ENCODE measurements at regions not wholly inside any gene's neighbourhood (a gene's known extent, or its start where the extent isn't known, plus 50 kb on each side); places are given as distances from the start of the nearest gene placed in this dataset.

DNA sequence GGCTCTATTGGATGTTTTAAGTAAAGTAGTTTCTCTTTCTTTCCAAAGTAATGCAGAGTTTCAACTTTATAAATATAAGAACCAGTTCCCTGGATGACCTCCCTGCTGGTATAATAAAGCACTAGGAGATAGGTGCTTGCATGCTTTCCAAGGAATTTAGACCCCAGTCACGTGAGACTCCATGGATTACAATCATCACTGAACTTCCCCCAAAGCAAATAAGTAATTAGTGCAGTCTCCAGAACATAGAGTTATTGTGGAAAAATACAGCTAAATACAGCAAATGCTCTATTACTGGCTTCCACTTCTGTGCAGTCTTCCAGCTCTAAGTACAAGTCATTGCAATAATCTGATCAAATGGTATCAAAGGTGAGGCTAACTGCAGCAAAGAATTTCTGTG lies 220.2 kb upstream of the STEAP1 start:
- Mint-ChIP-seq H3K4me1 (no peaks in the 10 kb centered on the region), H3K36me3 (no peaks in the 10 kb centered on the region; the same call in 1 of the 2 replicates), H3K27ac (no peak overlapping the region), H3K27me3 (ENCODE audit: low read depth) (no peaks in the 10 kb centered on the region), H3K4me3 (no peak overlapping the region), H3K9me3 (peaks cover 6% of the 10 kb centered on the region)
- no peak for TF ChIP-seq JAZF1 (CRISPR knock-in tag; IDR thresholded peaks at IDR 0.05)
- TF ChIP-seq KAT7 (CRISPR knock-in tag; IDR thresholded peaks at IDR 0.05; ENCODE audit: borderline replicate concordance) = no peak
- no peak for ATAC-seq
- ChIA-PET CTCF (no interaction called here), POLR2A (no interaction called here)
- no peak for DNase-seq (ENCODE audit: low spot score)

- ATAC-seq (no peak), DNase-seq (ENCODE audit: low spot score) (no peak)
- CTCF ChIA-PET = no interaction called here
- H3K27me3 Mint-ChIP-seq (ENCODE audit: low read depth) = no peaks in the 10 kb centered on the region
- H3K36me3 Mint-ChIP-seq = no peaks in the 10 kb centered on the region
- no peak for TF ChIP-seq ATF6 (CRISPR knock-in tag; IDR thresholded peaks at IDR 0.05)
- TF ChIP-seq NR1H2 (CRISPR knock-in tag; IDR thresholded peaks at IDR 0.05) = no peak
- TF ChIP-seq, protein P1, sequence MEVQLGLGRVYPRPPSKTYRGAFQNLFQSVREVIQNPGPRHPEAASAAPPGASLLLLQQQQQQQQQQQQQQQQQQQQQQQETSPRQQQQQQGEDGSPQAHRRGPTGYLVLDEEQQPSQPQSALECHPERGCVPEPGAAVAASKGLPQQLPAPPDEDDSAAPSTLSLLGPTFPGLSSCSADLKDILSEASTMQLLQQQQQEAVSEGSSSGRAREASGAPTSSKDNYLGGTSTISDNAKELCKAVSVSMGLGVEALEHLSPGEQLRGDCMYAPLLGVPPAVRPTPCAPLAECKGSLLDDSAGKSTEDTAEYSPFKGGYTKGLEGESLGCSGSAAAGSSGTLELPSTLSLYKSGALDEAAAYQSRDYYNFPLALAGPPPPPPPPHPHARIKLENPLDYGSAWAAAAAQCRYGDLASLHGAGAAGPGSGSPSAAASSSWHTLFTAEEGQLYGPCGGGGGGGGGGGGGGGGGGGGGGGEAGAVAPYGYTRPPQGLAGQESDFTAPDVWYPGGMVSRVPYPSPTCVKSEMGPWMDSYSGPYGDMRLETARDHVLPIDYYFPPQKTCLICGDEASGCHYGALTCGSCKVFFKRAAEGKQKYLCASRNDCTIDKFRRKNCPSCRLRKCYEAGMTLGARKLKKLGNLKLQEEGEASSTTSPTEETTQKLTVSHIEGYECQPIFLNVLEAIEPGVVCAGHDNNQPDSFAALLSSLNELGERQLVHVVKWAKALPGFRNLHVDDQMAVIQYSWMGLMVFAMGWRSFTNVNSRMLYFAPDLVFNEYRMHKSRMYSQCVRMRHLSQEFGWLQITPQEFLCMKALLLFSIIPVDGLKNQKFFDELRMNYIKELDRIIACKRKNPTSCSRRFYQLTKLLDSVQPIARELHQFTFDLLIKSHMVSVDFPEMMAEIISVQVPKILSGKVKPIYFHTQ (CRISPR knock-in tag; IDR thresholded peaks at IDR 0.05) = no peak
- TF ChIP-seq ZNF416 (CRISPR knock-in tag; IDR thresholded peaks at IDR 0.05) = no peak
- TF ChIP-seq, protein P2, sequence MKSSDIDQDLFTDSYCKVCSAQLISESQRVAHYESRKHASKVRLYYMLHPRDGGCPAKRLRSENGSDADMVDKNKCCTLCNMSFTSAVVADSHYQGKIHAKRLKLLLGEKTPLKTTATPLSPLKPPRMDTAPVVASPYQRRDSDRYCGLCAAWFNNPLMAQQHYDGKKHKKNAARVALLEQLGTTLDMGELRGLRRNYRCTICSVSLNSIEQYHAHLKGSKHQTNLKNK (CRISPR knock-in tag; IDR thresholded peaks at IDR 0.05) = no peak
- TF ChIP-seq ZNF512 (CRISPR knock-in tag; IDR thresholded peaks at IDR 0.05; ENCODE audit: borderline replicate concordance) = no peak
- POLR2A ChIA-PET = no interaction called here
- H3K4me3 Mint-ChIP-seq = no peak overlapping the region
- H3K4me1 Mint-ChIP-seq = no peaks in the 10 kb centered on the region
- H3K27ac Mint-ChIP-seq = no peak overlapping the region
- peaks cover under 1% of the 10 kb centered on the region for H3K9me3 Mint-ChIP-seq
Observed at GRCh38 chr7:89943525-89944050, 210.7 kb upstream of the STEAP1 start.

DNA sequence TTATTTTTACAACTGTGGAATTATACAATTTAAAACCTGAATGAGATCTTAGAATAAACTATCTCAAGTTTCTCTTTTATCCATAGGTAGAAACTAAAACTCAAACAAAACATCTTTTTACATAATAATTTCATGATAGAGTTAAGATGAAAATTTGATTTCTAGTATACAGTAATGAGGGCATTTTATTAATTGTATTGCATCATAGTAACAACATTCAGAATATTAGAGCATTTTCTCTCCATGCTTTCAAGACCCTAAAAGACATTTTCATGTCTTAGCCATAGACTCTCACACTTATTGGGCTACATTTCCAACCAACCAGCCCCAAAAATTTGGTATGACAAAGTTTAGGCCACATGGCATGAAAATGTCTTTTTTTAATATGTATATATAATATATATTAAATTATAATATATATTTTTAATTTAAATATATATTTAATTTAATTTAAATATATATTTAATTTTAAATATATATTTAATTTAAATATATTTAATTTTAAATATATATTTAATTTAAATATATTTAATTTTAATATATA lies 195.7 kb upstream of the STEAP1 start:
- CTCF ChIA-PET = no interaction called here
- no peak overlapping the region for H3K4me3 Mint-ChIP-seq
- POLR2A ChIA-PET = no interaction called here
- peaks cover 49% of the 10 kb centered on the region for H3K9me3 Mint-ChIP-seq
- peaks cover 6% of the 10 kb centered on the region for H3K36me3 Mint-ChIP-seq
- ATAC-seq (no peak), DNase-seq (ENCODE audit: low spot score) (no peak)
- TF ChIP-seq GABPB1 (CRISPR knock-in tag; IDR thresholded peaks at IDR 0.05) = no peak
- TF ChIP-seq, protein P3, sequence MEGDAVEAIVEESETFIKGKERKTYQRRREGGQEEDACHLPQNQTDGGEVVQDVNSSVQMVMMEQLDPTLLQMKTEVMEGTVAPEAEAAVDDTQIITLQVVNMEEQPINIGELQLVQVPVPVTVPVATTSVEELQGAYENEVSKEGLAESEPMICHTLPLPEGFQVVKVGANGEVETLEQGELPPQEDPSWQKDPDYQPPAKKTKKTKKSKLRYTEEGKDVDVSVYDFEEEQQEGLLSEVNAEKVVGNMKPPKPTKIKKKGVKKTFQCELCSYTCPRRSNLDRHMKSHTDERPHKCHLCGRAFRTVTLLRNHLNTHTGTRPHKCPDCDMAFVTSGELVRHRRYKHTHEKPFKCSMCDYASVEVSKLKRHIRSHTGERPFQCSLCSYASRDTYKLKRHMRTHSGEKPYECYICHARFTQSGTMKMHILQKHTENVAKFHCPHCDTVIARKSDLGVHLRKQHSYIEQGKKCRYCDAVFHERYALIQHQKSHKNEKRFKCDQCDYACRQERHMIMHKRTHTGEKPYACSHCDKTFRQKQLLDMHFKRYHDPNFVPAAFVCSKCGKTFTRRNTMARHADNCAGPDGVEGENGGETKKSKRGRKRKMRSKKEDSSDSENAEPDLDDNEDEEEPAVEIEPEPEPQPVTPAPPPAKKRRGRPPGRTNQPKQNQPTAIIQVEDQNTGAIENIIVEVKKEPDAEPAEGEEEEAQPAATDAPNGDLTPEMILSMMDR (IDR thresholded peaks at IDR 0.05) = no peak
- TF ChIP-seq ZNF281 (CRISPR knock-in tag; IDR thresholded peaks at IDR 0.05) = no peak
- TF ChIP-seq HMGA2 (CRISPR knock-in tag; IDR thresholded peaks at IDR 0.05) = peak; percentile 94
- H3K27me3 Mint-ChIP-seq (ENCODE audit: low read depth) = peaks cover 4% of the 10 kb centered on the region; the same call in 1 of the 2 replicates
- H3K27ac Mint-ChIP-seq = no peak overlapping the region
- H3K4me1 Mint-ChIP-seq = no peaks in the 10 kb centered on the region

All from WTC11 (cell line).